MM.1S (cell line): ENCODE measurements at regions not wholly inside any gene's neighbourhood (a gene's known extent, or its start where the extent isn't known, plus 50 kb on each side); places are given as distances from the start of the nearest gene placed in this dataset.

ENCODE experiments used
- CTCF ChIP-seq: fragments of 300-600 bp; sonication (generic); IDR thresholded peaks from 2 replicates; pipeline ENCODE4 v1.5.1; 2016; ENCODE audit warnings: antibody characterized with exemption, low read length, mixed read lengths
- EZH2 ChIP-seq: fragments of 300-600 bp; sonication (generic); optimal IDR thresholded peaks from 2 replicates; pipeline ENCODE3; 2017; ENCODE audit warnings: low read depth, mild to moderate bottlenecking, antibody characterized with exemption, low read length, mixed read lengths

DNA sequence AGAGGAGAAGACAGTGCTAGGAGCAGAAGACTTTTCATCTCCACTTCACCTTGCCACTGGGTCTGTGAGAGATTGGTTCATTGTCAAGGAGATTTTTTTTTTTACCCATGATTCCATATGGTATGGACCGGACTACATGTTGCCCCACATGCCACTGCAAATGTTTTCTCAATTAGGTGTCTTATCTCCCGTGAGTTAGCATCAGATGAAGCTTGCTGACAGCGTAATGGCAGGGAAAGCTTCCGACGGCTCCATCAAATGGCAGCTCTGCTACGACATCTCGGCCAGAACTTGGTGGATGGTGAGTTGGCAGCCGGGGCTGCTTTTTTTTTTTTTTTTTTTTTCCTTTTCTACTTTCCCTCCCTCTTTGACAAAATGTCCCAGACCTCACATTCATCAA is 217.2 kb upstream of the NFIA start:
- TF ChIP-seq EZH2: no peak
- TF ChIP-seq CTCF: no peak
